ENCODE measurements at regions not wholly inside any gene's neighbourhood (a gene's known extent, or its start where the extent isn't known, plus 50 kb on each side); places are given as distances from the start of the nearest gene placed in this dataset.

DNA sequence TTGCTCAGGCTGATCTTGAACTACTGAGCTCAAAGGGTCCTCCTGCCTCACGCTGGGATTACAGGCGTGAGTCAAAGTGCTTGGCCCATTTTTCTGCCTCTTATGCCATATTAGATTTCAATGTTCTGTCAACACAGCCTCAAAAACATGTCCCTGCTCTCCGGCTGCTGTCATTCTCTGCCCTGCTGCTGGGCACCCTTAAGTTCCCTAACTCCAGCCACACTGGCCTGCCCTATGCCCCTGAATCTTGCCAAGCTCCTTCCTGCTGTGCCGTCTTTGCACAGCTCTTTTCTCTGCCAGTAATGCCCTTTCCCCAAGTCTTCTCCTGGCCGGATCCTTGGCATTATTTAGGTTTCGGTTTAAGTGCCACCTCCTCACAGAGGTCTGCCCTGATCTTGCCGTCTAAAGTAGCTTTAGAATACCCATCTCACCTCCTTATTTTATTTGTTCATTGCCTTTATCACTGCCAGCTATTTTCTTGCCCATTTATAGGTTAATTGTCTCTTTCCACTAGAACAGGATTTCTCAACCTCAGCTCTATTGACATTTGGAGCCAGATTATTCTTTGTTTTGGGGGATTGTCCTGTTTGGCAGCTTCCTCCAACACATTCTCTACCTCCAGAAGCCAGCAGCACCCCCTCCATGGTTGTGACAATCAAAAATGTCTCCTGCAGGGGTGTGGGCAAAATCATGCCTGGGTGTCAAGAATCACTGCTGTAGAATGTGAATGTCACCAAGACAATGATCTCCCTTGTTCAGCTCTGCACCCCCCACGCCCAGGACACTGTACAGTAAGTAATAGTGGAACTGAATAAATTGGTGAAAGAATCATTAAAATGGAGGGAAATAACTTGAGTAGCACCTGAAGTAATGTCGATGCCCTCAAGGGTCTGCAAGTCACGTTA lies 168.2 kb downstream of the CYLD start:
- peak; percentile 4 for DNase-seq

DNA sequence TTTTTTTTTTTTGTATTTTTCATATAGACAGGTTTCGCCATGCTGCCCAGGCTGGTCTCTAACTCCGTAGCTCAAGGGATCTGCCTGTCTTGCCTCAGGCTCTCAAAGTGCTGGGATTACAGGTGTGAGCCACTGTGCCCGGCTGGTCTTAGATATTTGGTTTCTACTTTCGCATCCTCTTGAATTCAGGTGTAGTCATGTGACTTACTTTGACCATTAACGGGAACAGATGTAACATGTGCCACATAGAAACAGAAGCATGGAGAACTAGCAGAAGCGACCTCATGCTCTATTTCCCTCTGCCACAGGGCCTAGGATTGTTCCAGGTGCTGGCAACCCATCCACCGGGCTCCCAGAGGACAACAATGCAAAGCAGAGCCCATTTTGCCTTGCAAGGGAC lies 166.6 kb downstream of the CYLD start:
- DNase-seq, result no peak

GRCh38 chr16:50906454-50906853 lies 164.6 kb downstream of the CYLD start:
- DNase-seq, result no peak

- no peak for DNase-seq
Observed at GRCh38 chr16:50902457-50902856, 160.6 kb downstream of the CYLD start.

DNA sequence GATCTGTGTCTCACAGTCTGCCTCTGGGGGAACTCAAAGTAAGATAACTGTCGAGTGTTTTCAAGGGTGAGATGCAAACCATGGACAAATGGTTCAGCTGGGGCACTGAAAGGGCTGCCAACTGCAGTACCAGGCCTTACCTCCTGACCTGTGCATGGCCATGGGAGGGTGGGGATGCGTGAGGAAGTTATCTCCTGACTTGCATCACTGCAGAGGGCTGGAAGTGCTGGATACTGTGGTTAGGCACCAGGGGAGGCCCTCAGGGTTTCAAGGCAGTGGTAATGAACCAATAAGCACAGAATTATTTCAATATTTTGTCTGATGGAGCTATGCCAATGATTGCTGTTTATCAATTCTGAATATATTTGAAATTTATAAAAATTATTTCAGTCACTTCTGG lies 159.2 kb downstream of the CYLD start:
- no peak for DNase-seq

DNA sequence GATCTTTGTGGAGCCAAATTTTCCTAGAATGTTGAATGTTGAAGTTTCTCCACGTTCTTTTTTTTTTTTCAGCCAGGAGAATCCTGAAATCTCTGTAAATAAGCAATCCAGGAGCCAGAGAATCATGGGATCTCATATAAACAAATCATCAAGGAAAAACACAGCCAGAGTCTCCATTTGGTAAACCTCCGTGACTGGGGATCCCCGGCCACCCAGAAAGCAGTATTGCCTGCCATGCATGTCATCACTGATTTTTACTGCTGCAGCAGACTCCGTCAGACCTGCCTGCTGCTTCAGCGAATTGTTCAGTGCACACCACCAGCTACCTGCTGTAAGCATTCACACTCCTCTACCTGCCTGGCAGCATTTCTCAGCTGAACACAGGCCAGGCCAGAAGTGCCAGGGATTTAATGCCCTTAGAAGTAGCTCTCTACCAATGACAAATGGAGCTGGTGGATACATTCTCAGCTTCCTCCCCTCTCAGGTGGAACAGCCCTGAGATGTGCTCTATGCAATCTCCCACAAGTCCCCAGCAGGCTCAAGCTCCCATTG lies 158.6 kb downstream of the CYLD start:
- peak; percentile 12 for DNase-seq

DNA sequence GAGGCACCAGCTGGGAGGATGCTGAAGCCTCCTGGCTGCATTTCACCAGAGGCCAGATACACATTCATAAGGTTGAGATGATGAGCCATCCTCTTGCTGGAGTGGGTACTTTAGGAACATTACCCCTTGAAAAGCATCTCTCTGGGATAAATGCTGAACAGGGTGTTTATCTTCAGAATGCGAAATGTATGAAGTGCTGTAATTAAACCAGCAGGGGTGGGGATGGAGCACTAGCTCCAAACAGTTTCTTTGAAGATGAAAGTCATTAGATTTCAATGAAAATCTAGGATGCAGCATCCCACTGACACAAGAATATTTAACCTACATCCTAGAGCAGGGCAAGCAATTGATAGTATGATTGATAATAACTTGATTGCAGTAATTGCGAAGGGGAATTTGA lies 158.1 kb downstream of the CYLD start:
- DNase-seq, result no peak

DNA sequence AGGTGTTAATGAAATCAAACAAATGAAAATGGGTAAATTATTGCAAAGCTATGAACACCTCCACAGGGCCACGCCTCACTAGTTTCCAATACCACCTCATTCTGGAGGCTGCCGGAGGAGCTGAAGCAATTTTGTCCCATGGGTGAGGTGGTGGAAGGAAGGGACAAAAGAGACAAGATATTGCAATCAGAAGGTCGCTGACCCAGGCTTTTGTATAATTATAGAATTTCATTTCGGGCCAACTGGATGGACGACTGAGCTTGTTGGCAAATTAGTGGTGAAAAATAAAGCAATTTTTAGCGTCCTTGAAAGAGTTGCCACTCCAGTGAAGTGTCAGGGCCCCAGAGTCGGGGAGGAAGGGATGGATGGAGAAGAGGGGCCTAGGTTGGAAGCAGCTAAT lies 147.9 kb downstream of the CYLD start:
- DNase-seq, result no peak

DNA sequence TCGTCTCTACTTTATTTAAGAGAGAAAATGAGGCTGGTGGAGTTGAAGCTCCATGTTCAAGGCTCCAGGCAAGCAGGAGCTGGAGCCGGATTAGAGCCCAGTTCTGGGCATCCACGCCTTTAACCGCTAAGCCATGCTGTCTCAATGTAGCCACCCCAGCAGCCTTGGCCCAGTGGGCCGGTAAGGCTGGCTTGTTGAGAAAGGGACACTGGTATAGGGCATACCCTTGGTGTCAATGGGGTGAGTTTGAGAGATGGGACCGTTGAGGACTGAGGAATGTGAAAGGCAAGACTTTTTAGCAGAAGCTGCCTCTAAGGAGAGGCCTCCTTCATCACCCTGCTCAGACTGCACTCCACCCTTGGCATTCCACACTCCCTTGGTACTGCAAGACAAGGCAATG lies 147.4 kb downstream of the CYLD start:
- no peak for DNase-seq

DNA sequence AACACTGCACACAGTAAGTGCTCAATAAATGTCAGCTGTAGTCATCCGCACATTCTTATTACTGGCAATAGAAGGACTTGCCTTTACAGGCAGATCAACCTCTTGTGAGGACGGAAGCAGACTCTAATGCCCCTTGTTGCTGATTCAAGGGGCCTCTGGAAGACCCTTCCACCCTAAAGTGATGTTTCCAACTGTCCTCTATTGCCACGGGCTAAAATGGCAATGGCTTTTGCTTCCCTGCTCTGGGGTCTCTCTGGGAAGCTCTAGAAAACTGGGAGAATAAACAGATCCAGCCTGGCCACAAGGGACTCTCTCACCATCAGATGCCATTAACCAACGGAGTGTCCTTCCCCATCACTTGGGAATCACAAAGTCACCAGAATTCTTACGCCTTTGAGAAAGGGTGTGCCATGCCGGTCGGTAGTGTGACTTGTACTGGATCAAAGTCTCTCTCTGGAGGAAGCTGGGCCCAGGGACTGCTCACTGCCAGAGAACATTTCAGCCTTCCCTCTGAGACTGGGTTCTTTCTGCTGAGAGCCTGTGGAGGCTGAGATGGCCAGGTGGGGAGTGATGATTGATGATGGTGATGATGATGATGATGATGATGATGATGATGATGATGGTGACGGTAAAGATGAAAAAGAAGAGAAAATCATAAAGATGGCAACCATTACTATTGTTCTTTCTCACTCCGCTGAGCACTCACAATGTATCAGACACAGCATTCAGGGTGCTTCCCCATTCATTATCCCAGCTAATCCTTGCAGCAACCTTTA lies 146.8 kb downstream of the CYLD start:
- DNase-seq, result no peak

DNA sequence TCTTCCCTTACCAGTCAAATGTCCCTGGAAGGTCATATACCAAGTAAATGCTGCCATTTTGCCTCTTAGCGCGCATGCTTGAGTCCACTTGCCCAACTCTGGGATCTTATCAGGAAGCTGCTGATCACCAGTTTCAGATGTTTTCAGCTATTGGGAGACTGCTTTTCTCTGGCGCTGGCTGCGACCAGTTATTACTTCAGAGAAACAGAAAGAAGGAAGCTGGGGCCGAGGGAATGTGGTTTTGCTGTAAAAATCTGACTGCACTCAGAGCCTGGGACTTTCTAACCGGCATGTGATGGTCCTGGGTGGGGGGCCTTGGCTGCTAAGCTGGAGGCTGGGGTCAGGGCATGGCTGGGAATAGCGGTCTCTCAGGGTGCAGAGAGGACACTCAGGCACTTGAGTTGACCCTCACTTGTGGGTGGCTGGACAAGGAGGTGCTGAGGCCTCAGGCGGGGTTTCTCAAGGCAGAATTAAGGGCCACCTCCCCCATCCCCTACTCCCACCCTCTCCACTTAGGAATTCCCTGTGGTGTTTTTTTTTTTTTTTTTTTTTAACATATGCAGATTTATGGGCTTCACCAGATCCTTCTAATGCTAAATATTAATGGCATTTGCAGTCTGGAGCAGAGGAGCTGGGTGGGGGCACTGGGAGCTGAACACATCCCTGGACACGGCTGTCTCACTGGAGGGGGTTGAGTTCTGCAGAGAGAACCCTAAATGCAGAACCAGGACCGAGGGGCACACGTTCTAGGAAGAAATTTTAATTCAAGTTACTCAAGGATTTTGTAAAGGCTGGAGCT lies 145.8 kb downstream of the CYLD start:
- no peak for DNase-seq

- no peak for DNase-seq
Observed at GRCh38 chr16:50884066-50884860, 142.4 kb downstream of the CYLD start.

GRCh38 chr16:50881956-50882355 lies 140.1 kb downstream of the CYLD start:
- no peak for DNase-seq

DNA sequence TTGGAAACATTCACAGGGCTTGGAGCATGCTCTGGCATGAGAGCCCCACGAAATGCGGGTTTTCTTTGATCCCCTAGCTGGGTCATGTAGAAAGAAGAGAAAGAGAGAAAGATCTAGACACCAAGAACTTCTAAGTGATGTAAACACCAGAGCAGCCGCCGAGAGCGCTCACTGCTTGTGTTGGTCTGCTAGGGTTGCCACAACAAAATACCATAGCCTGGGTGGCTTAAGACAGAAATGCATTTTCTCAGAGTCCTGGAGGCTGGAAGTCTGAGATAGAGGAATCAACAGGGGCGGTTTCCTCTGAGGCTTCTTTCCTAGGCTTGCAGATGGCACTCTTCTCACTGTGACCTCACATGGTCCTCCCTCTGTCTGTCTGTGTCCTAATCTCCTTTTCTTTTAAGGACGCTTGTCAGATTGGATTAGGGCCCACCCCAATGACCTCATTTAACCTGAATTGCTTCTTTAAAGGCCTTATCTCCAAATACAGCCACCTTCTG lies 139.5 kb downstream of the CYLD start:
- DNase-seq, result no peak

- no peak for DNase-seq
Observed at GRCh38 chr16:50880926-50881325, 139.0 kb downstream of the CYLD start.

GRCh38 chr16:50879873-50880695 lies 138.2 kb downstream of the CYLD start:
- peak; percentile 78 for DNase-seq

DNA sequence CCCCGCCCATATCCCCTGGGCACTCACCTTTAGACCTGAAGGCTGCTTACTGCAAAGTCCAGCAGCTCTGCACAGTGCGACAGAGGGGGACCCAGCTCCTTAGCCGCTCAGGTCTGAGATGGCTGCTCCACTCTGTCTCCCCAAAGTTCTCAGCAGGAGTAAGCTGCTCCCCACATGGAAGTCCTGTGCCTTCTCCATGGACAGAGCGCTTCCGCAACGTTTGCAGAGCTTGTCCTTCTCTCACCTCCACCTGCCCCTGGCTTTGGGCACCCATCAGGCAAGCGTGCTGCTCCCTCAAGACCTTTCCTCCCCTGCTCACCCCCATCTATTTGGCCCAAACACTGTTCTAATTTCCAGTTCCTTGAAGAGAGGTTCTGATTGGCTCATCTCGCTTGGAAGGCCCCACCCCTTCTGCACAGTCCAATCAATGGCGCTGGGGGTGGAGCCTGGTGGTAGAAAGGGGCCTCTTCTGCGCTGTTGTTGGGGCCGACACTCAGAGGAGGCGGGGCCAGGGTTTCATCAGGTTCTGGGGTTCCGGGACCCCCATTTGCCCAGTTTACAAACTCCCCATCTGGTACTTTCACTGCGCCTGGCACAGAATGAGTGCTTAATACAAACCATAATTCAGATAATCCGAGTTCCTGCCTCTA lies 137.2 kb downstream of the CYLD start:
- DNase-seq, result peak; percentile 3

DNA sequence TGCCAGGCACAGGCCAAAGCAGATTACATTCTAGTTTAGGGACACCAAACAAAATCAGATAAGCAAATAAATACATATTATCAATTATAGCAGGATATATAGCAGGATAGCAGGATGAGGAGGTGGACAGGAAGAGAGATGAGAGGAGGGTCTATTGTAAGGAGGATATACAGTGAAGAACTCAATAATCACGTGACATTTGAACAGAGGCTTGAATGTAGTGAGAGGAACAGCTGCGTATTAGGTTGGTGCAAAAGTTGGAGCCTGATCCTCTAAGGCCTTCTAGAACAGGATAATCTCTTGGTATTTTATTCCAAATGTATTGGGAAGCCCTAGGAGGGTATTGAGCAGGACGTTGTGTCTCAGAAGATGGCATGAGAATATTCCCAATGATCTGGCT lies 136.7 kb downstream of the CYLD start:
- no peak for DNase-seq

DNA sequence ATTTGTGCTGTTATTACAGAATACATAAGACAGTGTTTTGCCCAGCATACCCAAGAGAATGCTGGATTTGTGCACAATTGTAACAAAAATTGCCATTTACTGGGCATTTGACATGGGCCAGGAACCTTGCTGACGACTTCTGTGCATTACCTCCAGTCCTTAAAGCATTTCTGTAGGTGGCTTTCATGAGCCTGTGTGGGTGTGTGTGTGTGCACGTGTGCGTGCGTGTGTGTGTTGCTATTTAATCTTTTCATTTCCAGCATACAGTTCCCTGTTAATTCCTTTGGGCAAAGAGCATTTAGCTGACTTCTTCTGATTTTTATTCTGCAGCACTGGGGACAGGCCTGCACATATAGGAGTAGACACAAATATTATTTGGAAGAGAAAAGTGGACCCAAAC lies 134.4 kb downstream of the CYLD start:
- no peak for DNase-seq

DNA sequence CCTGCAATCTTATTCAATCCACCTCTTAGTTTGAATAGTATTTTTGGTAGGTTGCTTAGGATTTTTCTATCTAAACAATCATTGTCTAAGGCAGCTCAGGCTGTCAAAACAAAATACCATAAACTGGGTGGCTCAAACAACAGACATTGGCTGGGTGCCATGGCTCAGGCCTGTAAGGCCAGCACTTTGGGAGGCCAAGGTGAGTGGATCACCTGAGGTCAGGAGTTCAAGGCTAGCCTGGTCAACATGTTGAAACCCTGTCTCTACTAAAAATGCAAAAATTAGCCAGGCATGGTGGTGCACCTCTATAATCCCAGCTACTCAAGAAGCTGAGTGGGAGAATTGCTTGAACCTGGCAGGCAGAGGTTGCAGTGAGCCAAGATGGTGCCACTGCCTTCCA lies 126.7 kb downstream of the CYLD start:
- DNase-seq, result no peak

DNA sequence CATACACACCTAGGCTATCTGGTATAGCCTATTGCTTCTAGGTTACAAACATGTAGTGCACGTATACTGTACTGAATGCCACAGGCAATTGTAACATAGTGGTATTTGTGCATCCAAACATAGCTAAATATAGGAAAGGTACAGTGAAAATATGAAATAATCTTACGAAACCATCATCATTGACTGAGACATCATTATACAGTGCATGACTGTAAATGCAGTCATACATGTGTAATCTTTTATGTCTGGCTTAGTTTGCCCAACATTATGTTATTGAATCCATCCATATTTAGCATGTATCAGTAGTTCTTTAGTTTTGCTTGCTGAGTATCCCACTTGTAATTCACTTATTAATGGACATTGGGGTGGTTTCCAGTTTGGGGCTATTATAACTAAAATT lies 124.9 kb downstream of the CYLD start:
- DNase-seq, result no peak
